Panc1 (cell line): ENCODE measurements at regions not wholly inside any gene's neighbourhood (a gene's known extent, or its start where the extent isn't known, plus 50 kb on each side); places are given as distances from the start of the nearest gene placed in this dataset.

Experiments used
- ATAC-seq: fragments of 200-7000 bp; cut with Tn5 transposase; 2 replicates; pipeline ENCODE4 v1.9.1; 2020; ENCODE audit warnings: mild to moderate bottlenecking, moderate library complexity
- BruUV-seq: library from RNA; stranded (reverse); fragments of 400-500 nt; replicated peaks from 2 replicates; lab custom pipeline; 2021; lab: Mats Ljungman, UMichigan
- CTCF ChIA-PET: fragments of 300-600 bp; sonication (Branson Sonifier 250); formaldehyde crosslinking; loops from one replicate; lab custom pipeline; 2022; ENCODE audit warnings: antibody characterized with exemption; lab: Charles Lee
- POLR2A ChIA-PET: fragments of 300-600 bp; sonication (Branson Sonifier 250); formaldehyde crosslinking; loops from one replicate; lab custom pipeline; 2022; ENCODE audit warnings: antibody characterized with exemption; lab: Charles Lee
- DNase-seq: peaks from one replicate; pipeline ENCODE4 v3.0.0-alpha.2; 2010; ENCODE audit warnings: low read depth, low spot score
- H3K27ac ChIP-seq: 2 replicates; pipeline ENCODE4 v1.5.1; 2011; ENCODE audit warnings: mild to moderate bottlenecking, low read length, inconsistent platforms
- H3K27me3 ChIP-seq: fragments of 200-500 bp; sonication (Bioruptor generic); 2 replicates; pipeline ENCODE4 v1.6.0; 2014; ENCODE audit warnings: low read length, inconsistent platforms; ENCODE audit not compliant: control insufficient read depth, insufficient read depth
- H3K36me3 ChIP-seq: fragments of 200-500 bp; sonication (Bioruptor generic); 2 replicates; pipeline ENCODE4 v1.5.1; 2014; ENCODE audit warnings: inconsistent platforms, mild to moderate bottlenecking, low read length, moderate library complexity; ENCODE audit not compliant: control insufficient read depth, insufficient read depth
- H3K4me1 ChIP-seq: 2 replicates; pipeline ENCODE4 v1.5.1; 2011; ENCODE audit warnings: inconsistent platforms, mild to moderate bottlenecking, low read length, moderate library complexity; ENCODE audit not compliant: control insufficient read depth, insufficient read depth
- H3K4me3 ChIP-seq, 2 experiments: 2 replicates each; pipeline ENCODE4 v1.5.1; 2011 to 2012; ENCODE audit warnings: low read depth in 2 of 2, low read length in 2 of 2, mild to moderate bottlenecking in 2 of 2, inconsistent platforms in 1 of 2, moderate library complexity in 1 of 2
- H3K9me3 ChIP-seq: fragments of 200-500 bp; sonication (Bioruptor generic); 2 replicates; pipeline ENCODE4 v1.5.1; 2014; ENCODE audit warnings: low read depth, mild to moderate bottlenecking, inconsistent platforms, low read length, moderate library complexity; ENCODE audit not compliant: control insufficient read depth, insufficient read depth
- POLR2AphosphoS5 ChIP-seq: IDR thresholded peaks from 2 replicates; pipeline ENCODE4 v1.6.1; 2012; ENCODE audit warnings: mild to moderate bottlenecking, low read depth, low read length, moderate library complexity
- SIN3A ChIP-seq: IDR thresholded peaks from 2 replicates; pipeline ENCODE4 v1.6.1; 2012; ENCODE audit warnings: low read depth, mild to moderate bottlenecking, low read length, moderate library complexity, borderline replicate concordance; ENCODE audit not compliant: insufficient read depth
- TCF7L2 ChIP-seq: IDR thresholded peaks from 2 replicates; pipeline ENCODE4 v1.6.1; 2011; ENCODE audit warnings: mild to moderate bottlenecking, low read depth, low read length, inconsistent platforms
- in situ Hi-C: cut with HindIII; loops from 2 replicates; pipeline ENCODE4 v1.10.0; 2016; ENCODE audit warnings: low sequenced_read_pairs, low pct_unique_long_range_greater_than_20kb
- intact Hi-C: fragments of 100-400 bp; cut with micrococcal nuclease; formaldehyde crosslinking; loops from one replicate; pipeline ENCODE4 v1.10.0; 2022; ENCODE audit not compliant: unreplicated experiment
- TF ChIP-seq, protein P1 (sequence below): fragments of 450-650 bp; IDR thresholded peaks from 2 replicates; pipeline ENCODE4 v1.5.1; 2017; ENCODE audit warnings: mild to moderate bottlenecking
- TF ChIP-seq, protein P2 (sequence below), 2 experiments: IDR thresholded peaks; 2 replicates each; pipeline ENCODE4 v1.6.1; 2011 to 2012; ENCODE audit warnings: low read depth in 2 of 2, control low read depth in 1 of 2, low read length in 1 of 2, mild to moderate bottlenecking in 1 of 2, moderate library complexity in 1 of 2; ENCODE audit not compliant: insufficient read depth in 1 of 2

DNA sequence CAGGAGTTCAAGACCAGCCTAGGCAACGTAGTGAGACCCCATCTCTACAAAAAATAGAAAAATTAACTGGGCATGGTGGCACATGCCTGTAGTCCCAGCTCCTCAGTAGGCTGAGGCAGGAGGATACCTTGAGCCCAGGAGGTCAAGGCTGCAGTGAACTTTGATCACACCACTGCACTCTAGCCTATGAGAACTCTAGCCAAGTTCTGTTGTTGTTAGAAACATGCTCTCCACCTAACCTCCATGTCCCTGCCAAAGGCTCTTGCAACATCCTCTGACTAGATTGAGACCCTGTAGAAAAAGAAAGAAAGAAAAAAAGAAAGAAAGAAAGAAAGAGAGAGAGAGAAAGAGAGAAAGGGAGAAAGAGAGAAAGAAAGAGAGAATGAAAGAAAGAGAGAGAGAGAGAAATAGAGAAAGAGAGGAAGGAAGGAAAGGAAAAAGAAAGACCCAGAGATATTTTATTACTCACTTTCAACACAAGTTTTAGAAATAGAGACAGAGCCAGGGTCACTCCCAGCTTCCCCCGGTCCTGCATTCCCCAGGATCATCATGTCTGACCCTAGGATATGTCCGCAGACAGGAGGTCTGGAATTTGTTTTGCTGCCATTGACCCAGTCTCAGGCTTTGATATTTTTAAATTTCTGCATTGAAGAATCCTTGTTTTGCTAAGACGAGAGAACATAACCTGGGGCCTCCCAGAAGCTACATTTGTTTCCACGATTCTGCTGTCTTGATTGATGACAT is 376.5 kb upstream of the CDH5 start:
- no peak for DNase-seq
- no TSS peak for BruUV-seq
- TF ChIP-seq TCF7L2 (no peak), SIN3A (no peak), POLR2AphosphoS5 (no peak)
- TF ChIP-seq, protein P1, sequence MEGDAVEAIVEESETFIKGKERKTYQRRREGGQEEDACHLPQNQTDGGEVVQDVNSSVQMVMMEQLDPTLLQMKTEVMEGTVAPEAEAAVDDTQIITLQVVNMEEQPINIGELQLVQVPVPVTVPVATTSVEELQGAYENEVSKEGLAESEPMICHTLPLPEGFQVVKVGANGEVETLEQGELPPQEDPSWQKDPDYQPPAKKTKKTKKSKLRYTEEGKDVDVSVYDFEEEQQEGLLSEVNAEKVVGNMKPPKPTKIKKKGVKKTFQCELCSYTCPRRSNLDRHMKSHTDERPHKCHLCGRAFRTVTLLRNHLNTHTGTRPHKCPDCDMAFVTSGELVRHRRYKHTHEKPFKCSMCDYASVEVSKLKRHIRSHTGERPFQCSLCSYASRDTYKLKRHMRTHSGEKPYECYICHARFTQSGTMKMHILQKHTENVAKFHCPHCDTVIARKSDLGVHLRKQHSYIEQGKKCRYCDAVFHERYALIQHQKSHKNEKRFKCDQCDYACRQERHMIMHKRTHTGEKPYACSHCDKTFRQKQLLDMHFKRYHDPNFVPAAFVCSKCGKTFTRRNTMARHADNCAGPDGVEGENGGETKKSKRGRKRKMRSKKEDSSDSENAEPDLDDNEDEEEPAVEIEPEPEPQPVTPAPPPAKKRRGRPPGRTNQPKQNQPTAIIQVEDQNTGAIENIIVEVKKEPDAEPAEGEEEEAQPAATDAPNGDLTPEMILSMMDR: no peak
- TF ChIP-seq, protein P2, sequence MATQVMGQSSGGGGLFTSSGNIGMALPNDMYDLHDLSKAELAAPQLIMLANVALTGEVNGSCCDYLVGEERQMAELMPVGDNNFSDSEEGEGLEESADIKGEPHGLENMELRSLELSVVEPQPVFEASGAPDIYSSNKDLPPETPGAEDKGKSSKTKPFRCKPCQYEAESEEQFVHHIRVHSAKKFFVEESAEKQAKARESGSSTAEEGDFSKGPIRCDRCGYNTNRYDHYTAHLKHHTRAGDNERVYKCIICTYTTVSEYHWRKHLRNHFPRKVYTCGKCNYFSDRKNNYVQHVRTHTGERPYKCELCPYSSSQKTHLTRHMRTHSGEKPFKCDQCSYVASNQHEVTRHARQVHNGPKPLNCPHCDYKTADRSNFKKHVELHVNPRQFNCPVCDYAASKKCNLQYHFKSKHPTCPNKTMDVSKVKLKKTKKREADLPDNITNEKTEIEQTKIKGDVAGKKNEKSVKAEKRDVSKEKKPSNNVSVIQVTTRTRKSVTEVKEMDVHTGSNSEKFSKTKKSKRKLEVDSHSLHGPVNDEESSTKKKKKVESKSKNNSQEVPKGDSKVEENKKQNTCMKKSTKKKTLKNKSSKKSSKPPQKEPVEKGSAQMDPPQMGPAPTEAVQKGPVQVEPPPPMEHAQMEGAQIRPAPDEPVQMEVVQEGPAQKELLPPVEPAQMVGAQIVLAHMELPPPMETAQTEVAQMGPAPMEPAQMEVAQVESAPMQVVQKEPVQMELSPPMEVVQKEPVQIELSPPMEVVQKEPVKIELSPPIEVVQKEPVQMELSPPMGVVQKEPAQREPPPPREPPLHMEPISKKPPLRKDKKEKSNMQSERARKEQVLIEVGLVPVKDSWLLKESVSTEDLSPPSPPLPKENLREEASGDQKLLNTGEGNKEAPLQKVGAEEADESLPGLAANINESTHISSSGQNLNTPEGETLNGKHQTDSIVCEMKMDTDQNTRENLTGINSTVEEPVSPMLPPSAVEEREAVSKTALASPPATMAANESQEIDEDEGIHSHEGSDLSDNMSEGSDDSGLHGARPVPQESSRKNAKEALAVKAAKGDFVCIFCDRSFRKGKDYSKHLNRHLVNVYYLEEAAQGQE (IDR thresholded peaks at IDR 0.05; ENCODE audit: insufficient read depth in 1 of 2, low read depth in 2 of 2, low read length in 1 of 2): no peak
- ChIA-PET POLR2A (no interaction called here), CTCF (no interaction called here)
- in situ Hi-C loops (no loop called here), intact Hi-C loops (no loop called here)
- Histone ChIP-seq H3K4me1 (no peaks in the 10 kb centered on the region), H3K27ac (no peak overlapping the region), H3K27me3 (no peaks in the 10 kb centered on the region), H3K36me3 (no peaks in the 10 kb centered on the region), H3K4me3 (no peak overlapping the region), H3K9me3 (no peaks in the 10 kb centered on the region)
- no peak for ATAC-seq

DNA sequence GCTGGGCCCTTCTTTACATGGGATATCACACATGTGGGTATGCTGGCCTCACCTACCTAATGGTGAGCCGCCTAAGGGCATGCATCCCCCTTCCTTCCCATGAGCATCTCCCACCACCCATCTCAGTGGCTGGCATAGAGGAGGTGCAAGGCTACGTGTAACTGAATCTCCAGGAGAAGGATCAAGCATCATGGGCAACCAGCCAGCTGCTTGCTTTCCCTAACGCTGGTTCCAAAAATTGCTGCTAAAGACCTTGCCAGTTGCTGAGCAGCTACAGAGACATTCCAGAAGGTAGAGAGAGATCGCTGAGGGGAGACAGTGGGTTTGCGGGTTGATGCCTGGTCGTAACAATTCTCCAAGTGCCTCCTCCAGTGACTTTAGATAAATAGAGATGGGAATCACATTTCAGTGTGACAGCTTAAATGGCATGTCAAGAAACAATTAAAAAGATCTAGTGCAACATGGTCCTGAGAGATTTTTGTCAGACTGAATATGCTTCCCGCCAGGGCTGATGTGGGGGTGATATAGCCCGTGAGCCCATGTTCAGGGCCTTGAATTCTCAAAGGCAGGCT is 378.4 kb upstream of the CDH5 start:
- Histone ChIP-seq H3K9me3 (no peaks in the 10 kb centered on the region), H3K27me3 (no peaks in the 10 kb centered on the region; the same call in 1 of the 2 replicates), H3K4me3 (no peak overlapping the region), H3K4me1 (no peaks in the 10 kb centered on the region), H3K36me3 (no peaks in the 10 kb centered on the region), H3K27ac (no peak overlapping the region)
- CTCF ChIA-PET: no interaction called here
- BruUV-seq: no TSS peak
- in situ Hi-C loops (no loop called here), intact Hi-C loops (no loop called here)
- POLR2A ChIA-PET: no interaction called here
- ATAC-seq: no peak
- TF ChIP-seq TCF7L2: no peak
- TF ChIP-seq, protein P2 (IDR thresholded peaks at IDR 0.05; ENCODE audit: insufficient read depth in 1 of 2, low read depth in 2 of 2, low read length in 1 of 2): no peak
- TF ChIP-seq SIN3A: no peak
- TF ChIP-seq, protein P1: no peak
- TF ChIP-seq POLR2AphosphoS5: no peak
- no peak for DNase-seq
